Ammon's horn (tissue), 1 donor: ENCODE measurements at regions not wholly inside any gene's neighbourhood (a gene's known extent, or its start where the extent isn't known, plus 50 kb on each side); places are given as distances from the start of the nearest gene placed in this dataset.
"Not testable (repeated sequence)": the region's sequence is repeated elsewhere in the genome, so short reads cannot be mapped to it uniquely, and the experiment has no call there.

Experiments used
- DNase-seq: peaks from one replicate; pipeline ENCODE4 v3.0.0-alpha.2; 2016; ENCODE audit warnings: low spot score

- not testable (repeated sequence) for DNase-seq
These were observed 91.5 kb upstream of the MBIP start for GRCh38 chr14:36411951-36412350.

GRCh38 chr14:36408388-36408787, 88.0 kb upstream of the MBIP start:
- DNase-seq: no peak

GRCh38 chr14:36405589-36406274, 85.3 kb upstream of the MBIP start:
- no peak for DNase-seq

- no peak for DNase-seq
These were observed 82.4 kb upstream of the MBIP start for GRCh38 chr14:36402867-36403266.

- no peak for DNase-seq
These were observed 78.2 kb upstream of the MBIP start for GRCh38 chr14:36398463-36399291.

GRCh38 chr14:36397357-36397756, 76.9 kb upstream of the MBIP start:
- no peak for DNase-seq

GRCh38 chr14:36396798-36397197, 76.4 kb upstream of the MBIP start:
- no peak for DNase-seq

GRCh38 chr14:36394593-36394992, 74.2 kb upstream of the MBIP start:
- no peak for DNase-seq

GRCh38 chr14:36390718-36391117, 70.3 kb upstream of the MBIP start:
- no peak for DNase-seq

- peak; percentile 76 for DNase-seq
These were observed 63.5 kb upstream of the MBIP start for GRCh38 chr14:36383767-36384431.

- DNase-seq: peak; percentile 87
These were observed 53.7 kb upstream of the MBIP start for GRCh38 chr14:36373982-36374673.
